K562 (cell line): ENCODE measurements at regions not wholly inside any gene's neighbourhood (a gene's known extent, or its start where the extent isn't known, plus 50 kb on each side); places are given as distances from the start of the nearest gene placed in this dataset.
A peak's percentile ranks its signal among the peaks of the same experiment; 100 is the strongest.

Source experiments
- ATAC-seq: fragments of 200-7000 bp; cut with Tn5 transposase; 3 replicates; pipeline ENCODE4 v1.9.1; 2020; ENCODE audit warnings: moderate library complexity
- BruUV-seq: library from RNA; stranded (reverse); fragments of 400-500 nt; replicated peaks from 2 replicates; lab custom pipeline; 2021; lab: Mats Ljungman, UMichigan
- CTCF ChIA-PET: fragments of 300-600 bp; formaldehyde crosslinking; extraction: SDS; loops from one replicate; lab custom pipeline; 2021; ENCODE audit warnings: low intra/inter-chr PET ratio; lab: Yijun Ruan, JAX
- POLR2A ChIA-PET: fragments of 300-600, 350-650 bp; sonication (Branson Sonifier 250); formaldehyde crosslinking; extraction: SDS; loops from one replicate; lab custom pipeline; 2021; ENCODE audit warnings: antibody characterized with exemption, inconsistent platforms; lab: Yijun Ruan, JAX
- DNase-seq, 4 experiments: peaks; one replicate each; pipeline versions ENCODE4 v3.0.0 to v3.0.0-alpha.2; 2011 to 2018; ENCODE audit warnings: low spot score in 3 of 4, mixed read lengths in 3 of 4; ENCODE audit errors: extremely low read depth in 1 of 4
- FAIRE-seq: peaks from 2 replicates; lab custom pipeline; 2011; peaks lifted over from hg19 to GRCh38; lab: Jason Lieb, UNC
- H2AFZ ChIP-seq: 2 replicates; pipeline ENCODE4 v1.6.0; 2011; ENCODE audit warnings: low read depth, low read length, control low read depth, inconsistent platforms
- H3K27ac ChIP-seq: fragments of 200-600 bp; 3 replicates; pipeline ENCODE4 v1.8.0; 2011; ENCODE audit warnings: low read depth, mild to moderate bottlenecking, control low read depth, inconsistent platforms, low read length, moderate library complexity, mixed read lengths; ENCODE audit errors: extremely low read depth
- H3K27me3 ChIP-seq, 2 experiments: fragments of 300-600 bp in 1 of 2; 2 replicates in 1 of 2; 3 replicates in 1 of 2; pipeline versions ENCODE4 v1.6.0 to v1.8.0; 2011; ENCODE audit warnings: inconsistent platforms in 2 of 2, low read length in 2 of 2, mild to moderate bottlenecking in 1 of 2, mixed read lengths in 1 of 2, moderate library complexity in 1 of 2; ENCODE audit not compliant: control insufficient read depth in 2 of 2, insufficient read depth in 2 of 2
- H3K36me3 ChIP-seq: fragments of 300-600 bp; 3 replicates; pipeline ENCODE4 v1.8.0; 2011; ENCODE audit warnings: mild to moderate bottlenecking, low read length, inconsistent platforms; ENCODE audit not compliant: control insufficient read depth, insufficient read depth
- H3K4me1 ChIP-seq, 2 experiments: fragments of 200-600 bp in 1 of 2; replicated peaks in 1 of 2; 2 replicates in 1 of 2; 3 replicates in 1 of 2; pipeline versions ENCODE4 v1.5.1 to v1.8.0; 2011; ENCODE audit warnings: inconsistent platforms in 2 of 2, low read length in 2 of 2, mild to moderate bottlenecking in 1 of 2, mixed read lengths in 1 of 2, moderate library complexity in 1 of 2; ENCODE audit not compliant: control insufficient read depth in 2 of 2, insufficient read depth in 2 of 2
- H3K4me2 ChIP-seq: 2 replicates; pipeline ENCODE4 v1.6.1; 2011; ENCODE audit warnings: low read length, control low read depth, inconsistent platforms, mixed read lengths; ENCODE audit not compliant: insufficient read depth
- H3K4me3 ChIP-seq: fragments of 200-600 bp; sonication (generic), shearing (Covaris generic); 2 replicates; pipeline ENCODE4 v1.5.1; 2016; ENCODE audit warnings: control low read depth, inconsistent platforms
- H3K79me2 ChIP-seq: fragments of 200-600 bp; 3 replicates; pipeline ENCODE4 v1.8.0; 2011; ENCODE audit warnings: low read length, inconsistent platforms; ENCODE audit not compliant: control insufficient read depth, insufficient read depth
- H3K9ac ChIP-seq, 2 experiments: 2 replicates each; pipeline versions ENCODE4 v1.6.0 to v1.6.1; 2011; ENCODE audit warnings: low read depth in 2 of 2, low read length in 2 of 2, control low read depth in 1 of 2, inconsistent platforms in 1 of 2, mild to moderate bottlenecking in 1 of 2, mixed read lengths in 1 of 2; ENCODE audit not compliant: insufficient read depth in 1 of 2
- H3K9me1 ChIP-seq: one replicate; pipeline ENCODE4 v1.6.0; 2011; ENCODE audit warnings: inconsistent platforms, mild to moderate bottlenecking, low read length, moderate library complexity; ENCODE audit not compliant: control insufficient read depth, insufficient read depth
- H3K9me3 ChIP-seq: replicated peaks from 2 replicates; pipeline ENCODE4 v1.5.1; 2011; ENCODE audit warnings: low read depth, low read length, inconsistent platforms; ENCODE audit not compliant: control insufficient read depth, insufficient read depth
- H4K20me1 ChIP-seq: replicated peaks from 2 replicates; pipeline ENCODE4 v1.6.1; 2011; ENCODE audit warnings: low read length, inconsistent platforms, mixed read lengths; ENCODE audit not compliant: control insufficient read depth, insufficient read depth
- BRD4 ChIP-seq: fragments of 200-600 bp; sonication (generic); IDR thresholded peaks from 2 replicates; pipeline ENCODE4 v1.6.1; 2017; ENCODE audit warnings: inconsistent platforms
- BRF1 ChIP-seq: IDR thresholded peaks from 3 replicates; pipeline ENCODE4 v1.6.1; 2011; ENCODE audit warnings: borderline replicate concordance, mild to moderate bottlenecking; ENCODE audit not compliant: insufficient read length; ENCODE audit errors: extremely low read depth
- DIDO1 ChIP-seq: fragments of 450-650 bp; IDR thresholded peaks from 2 replicates; pipeline ENCODE4 v1.6.1; 2016; ENCODE audit warnings: low read depth, missing biosample characterization, missing genetic modification characterization
- EP400 ChIP-seq: fragments of 450-650 bp; IDR thresholded peaks from 2 replicates; pipeline ENCODE4 v1.6.1; 2017; ENCODE audit warnings: antibody characterized with exemption, mild to moderate bottlenecking, moderate library complexity
- POLR2A ChIP-seq: fragments of 450-650 bp; conservative IDR thresholded peaks from 2 replicates; pipeline ENCODE4 v1.6.1; 2016
- RBM14 ChIP-seq: fragments of 200-400 bp; formaldehyde crosslinking; IDR thresholded peaks from 2 replicates; pipeline ENCODE4 v1.6.1; 2018; ENCODE audit warnings: low read depth, mild to moderate bottlenecking, low read length, moderate library complexity, borderline replicate concordance; ENCODE audit not compliant: insufficient read depth
- SIN3B ChIP-seq: fragments of 450-650 bp; IDR thresholded peaks from 2 replicates; pipeline ENCODE4 v1.6.1; 2017; ENCODE audit warnings: low read depth, mild to moderate bottlenecking, moderate library complexity
- SMARCE1 ChIP-seq: fragments of 450-650 bp; IDR thresholded peaks from 2 replicates; pipeline ENCODE4 v1.7.1; 2016; ENCODE audit warnings: mild to moderate bottlenecking
- ZNF316 ChIP-seq: fragments of 450-650 bp; IDR thresholded peaks from 2 replicates; pipeline ENCODE4 v1.6.1; 2016
- ZNF384 ChIP-seq: IDR thresholded peaks from 2 replicates; pipeline ENCODE4 v1.6.1; 2012; ENCODE audit warnings: low read depth, low read length, improper control_type of control experiment
- ZNF695 ChIP-seq: fragments of 450-650 bp; formaldehyde crosslinking; IDR thresholded peaks from 2 replicates; pipeline ENCODE4 v1.4.0; 2020; ENCODE audit warnings: mild to moderate bottlenecking, moderate library complexity
- WGBS: fragments of 100-300 bp; shearing (Covaris generic); methylation state at CpG from one replicate; pipeline ENCODE4 v1.1.6; 2016; ENCODE audit warnings: low coverage, mixed read lengths; ENCODE audit not compliant: insufficient coverage; ENCODE audit errors: missing lambda C conversion rate; 5-methylcytosine and 5-hydroxymethylcytosine counted together
- in situ Hi-C: fragments of 300-500 bp; cut with MboI; formaldehyde crosslinking; loops from 4 replicates; pipeline ENCODE4 v1.15.0; 2018; ENCODE audit warnings: inconsistent platforms, mixed read lengths
- intact Hi-C: fragments of 100-400 bp; cut with micrococcal nuclease; formaldehyde crosslinking; loops from 2 replicates; pipeline ENCODE4 v1.14.2; 2022
- TF ChIP-seq, protein P1 (sequence below): fragments of 450-650 bp; conservative IDR thresholded peaks from 2 replicates; pipeline ENCODE4 v1.6.1; 2016; ENCODE audit warnings: missing genetic modification characterization, low read depth, mild to moderate bottlenecking, missing compliant biosample characterization, moderate library complexity
- TF ChIP-seq, protein P2 (sequence below), 2 experiments: fragments of 450-650 bp in 1 of 2; IDR thresholded peaks; 2 replicates each; pipeline ENCODE4 v1.6.1; 2011 to 2017; ENCODE audit warnings: low read depth in 2 of 2, antibody characterized with exemption in 1 of 2, borderline replicate concordance in 1 of 2, low read length in 1 of 2, mild to moderate bottlenecking in 1 of 2, mixed read lengths in 1 of 2; ENCODE audit not compliant: control insufficient read depth in 1 of 2

- Histone ChIP-seq H3K9me1 (no peaks in the 10 kb centered on the region), H4K20me1 (no peaks in the 10 kb centered on the region; the same call in 1 of the 2 replicates), H3K4me2 (no peak overlapping the region), H3K4me3 (no peak overlapping the region), H3K27ac (no peak overlapping the region), H2AFZ (no peak overlapping the region), H3K9me3 (no peaks in the 10 kb centered on the region), H3K9ac (no peak overlapping the region), H3K27me3 (peaks cover 11 to 51% of the 10 kb centered on the region in 2 experiments), H3K79me2 (no peaks in the 10 kb centered on the region), H3K36me3 (no peaks in the 10 kb centered on the region), H3K4me1 (no peaks in the 10 kb centered on the region)
- ATAC-seq (no peak), FAIRE-seq (no peak), DNase-seq (no peak)
- ChIA-PET POLR2A (interaction anchor here (0.7 to 0.8 kb wide), 2 partner anchors 10 to 24 kb away, joined by 3 to 7 read pairs; no protein-coding TSS in a partner anchor), CTCF (no interaction called here)
- intact Hi-C loops = loop anchor here (5.0 kb wide), 1 partner anchor 155 kb away; no protein-coding TSS in a partner anchor
- no peak for TF ChIP-seq EP400
- no peak for TF ChIP-seq ZNF384
- TF ChIP-seq SMARCE1 = no peak
- no peak for TF ChIP-seq SIN3B
- no peak for TF ChIP-seq POLR2A
- TF ChIP-seq ZNF695 (CRISPR knock-in tag) = no peak
- 5% methylated on average over 6 of the region's 6 CpGs for WGBS
- BruUV-seq = no TSS peak
- in situ Hi-C loops = no loop called here
Observed at GRCh38 chr6:44631968-44632367, 244.5 kb downstream of the CDC5L start.

DNA sequence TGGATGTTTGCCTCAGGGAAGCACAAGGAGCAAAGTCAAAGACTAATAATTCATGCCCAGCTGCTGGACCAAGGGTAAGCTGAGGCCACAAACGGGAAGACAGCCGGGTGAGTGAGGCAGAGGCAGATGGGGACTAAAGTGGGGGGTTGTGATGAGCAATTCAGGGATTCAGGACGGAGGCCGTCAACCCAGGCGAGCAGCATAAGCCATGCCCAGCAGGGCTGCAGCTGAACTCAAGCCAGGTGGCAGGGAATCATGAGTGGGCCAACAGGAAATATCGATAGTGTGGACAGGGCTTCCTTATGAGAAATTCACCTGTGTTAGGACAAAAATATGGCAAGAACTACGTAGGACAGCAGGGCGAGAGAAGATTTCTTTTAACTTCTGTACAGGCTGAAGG, 246.8 kb downstream of the CDC5L start:
- 1% methylated on average over 8 of the region's 8 CpGs for WGBS
- H3K27ac ChIP-seq = no peak overlapping the region
- FAIRE-seq = no peak
- TF ChIP-seq RBM14 (no peak), ZNF316 (no peak), BRF1 (no peak), DIDO1 (tag) (no peak), BRD4 (no peak)
- TF ChIP-seq, protein P1, sequence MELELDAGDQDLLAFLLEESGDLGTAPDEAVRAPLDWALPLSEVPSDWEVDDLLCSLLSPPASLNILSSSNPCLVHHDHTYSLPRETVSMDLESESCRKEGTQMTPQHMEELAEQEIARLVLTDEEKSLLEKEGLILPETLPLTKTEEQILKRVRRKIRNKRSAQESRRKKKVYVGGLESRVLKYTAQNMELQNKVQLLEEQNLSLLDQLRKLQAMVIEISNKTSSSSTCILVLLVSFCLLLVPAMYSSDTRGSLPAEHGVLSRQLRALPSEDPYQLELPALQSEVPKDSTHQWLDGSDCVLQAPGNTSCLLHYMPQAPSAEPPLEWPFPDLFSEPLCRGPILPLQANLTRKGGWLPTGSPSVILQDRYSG (tag) = no peak
- TF ChIP-seq, protein P2, sequence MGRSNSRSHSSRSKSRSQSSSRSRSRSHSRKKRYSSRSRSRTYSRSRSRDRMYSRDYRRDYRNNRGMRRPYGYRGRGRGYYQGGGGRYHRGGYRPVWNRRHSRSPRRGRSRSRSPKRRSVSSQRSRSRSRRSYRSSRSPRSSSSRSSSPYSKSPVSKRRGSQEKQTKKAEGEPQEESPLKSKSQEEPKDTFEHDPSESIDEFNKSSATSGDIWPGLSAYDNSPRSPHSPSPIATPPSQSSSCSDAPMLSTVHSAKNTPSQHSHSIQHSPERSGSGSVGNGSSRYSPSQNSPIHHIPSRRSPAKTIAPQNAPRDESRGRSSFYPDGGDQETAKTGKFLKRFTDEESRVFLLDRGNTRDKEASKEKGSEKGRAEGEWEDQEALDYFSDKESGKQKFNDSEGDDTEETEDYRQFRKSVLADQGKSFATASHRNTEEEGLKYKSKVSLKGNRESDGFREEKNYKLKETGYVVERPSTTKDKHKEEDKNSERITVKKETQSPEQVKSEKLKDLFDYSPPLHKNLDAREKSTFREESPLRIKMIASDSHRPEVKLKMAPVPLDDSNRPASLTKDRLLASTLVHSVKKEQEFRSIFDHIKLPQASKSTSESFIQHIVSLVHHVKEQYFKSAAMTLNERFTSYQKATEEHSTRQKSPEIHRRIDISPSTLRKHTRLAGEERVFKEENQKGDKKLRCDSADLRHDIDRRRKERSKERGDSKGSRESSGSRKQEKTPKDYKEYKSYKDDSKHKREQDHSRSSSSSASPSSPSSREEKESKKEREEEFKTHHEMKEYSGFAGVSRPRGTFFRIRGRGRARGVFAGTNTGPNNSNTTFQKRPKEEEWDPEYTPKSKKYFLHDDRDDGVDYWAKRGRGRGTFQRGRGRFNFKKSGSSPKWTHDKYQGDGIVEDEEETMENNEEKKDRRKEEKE (IDR thresholded peaks at IDR 0.05; ENCODE audit: borderline replicate concordance in 1 of 2, control insufficient read depth in 1 of 2, low read depth in 2 of 2, low read length in 1 of 2) = no peak

More for the DNA sequence above, 246.8 kb downstream of the CDC5L start:
- intact Hi-C loops (loop anchor here (5.0 kb wide), 1 partner anchor 157 kb away; no protein-coding TSS in a partner anchor), in situ Hi-C loops (no loop called here)
- no peak for DNase-seq
- no peaks in the 10 kb centered on the region for H3K36me3 ChIP-seq
- peaks cover 12 to 48% of the 10 kb centered on the region in 2 experiments for H3K27me3 ChIP-seq
- H3K79me2 ChIP-seq = no peaks in the 10 kb centered on the region
- H3K4me2 ChIP-seq = no peak overlapping the region
- H3K4me3 ChIP-seq = no peak overlapping the region
- CTCF ChIA-PET = no interaction called here
- POLR2A ChIA-PET = no interaction called here
- no peaks in the 10 kb centered on the region for H3K9me3 ChIP-seq
- BruUV-seq = no TSS peak
- ATAC-seq = no peak
- H3K9me1 ChIP-seq = no peaks in the 10 kb centered on the region
- H3K4me1 ChIP-seq = no peaks in the 10 kb centered on the region
- H4K20me1 ChIP-seq = no peaks in the 10 kb centered on the region; the same call in 1 of the 2 replicates
- peak overlapping the region in 1 of 2 experiments; percentile 40; a peak in 1 of 4 replicates for H3K9ac ChIP-seq
- H2AFZ ChIP-seq = no peak overlapping the region
